HCT116 (cell line): ENCODE measurements at regions not wholly inside any gene's neighbourhood (a gene's known extent, or its start where the extent isn't known, plus 50 kb on each side); places are given as distances from the start of the nearest gene placed in this dataset.

Source experiments
- ATAC-seq: fragments of 200-7000 bp; cut with Tn5 transposase; 2 replicates; pipeline ENCODE4 v1.9.1; 2020; ENCODE audit warnings: mild to moderate bottlenecking, moderate library complexity
- BruUV-seq: library from RNA; stranded (reverse); fragments of 400-500 nt; replicated peaks from 2 replicates; lab custom pipeline; 2021; lab: Mats Ljungman, UMichigan
- CTCF ChIA-PET: fragments of 300-600 bp; sonication (Branson Sonifier 250); formaldehyde crosslinking; loops from one replicate; lab custom pipeline; 2021; ENCODE audit warnings: antibody characterized with exemption; lab: Charles Lee
- POLR2A ChIA-PET: fragments of 300-600, 350-600 bp; sonication (Branson Sonifier 250); formaldehyde crosslinking; loops from one replicate; lab custom pipeline; 2021; ENCODE audit warnings: antibody characterized with exemption; lab: Charles Lee
- RAD21 ChIA-PET, 2 experiments: fragments of 300-600 bp; sonication (Branson Sonifier 250); formaldehyde crosslinking; loops; one replicate each; lab custom pipeline; 2023; ENCODE audit warnings: low total read pairs in 2 of 2; ENCODE audit not compliant: uncharacterized antibody in 2 of 2, unreplicated experiment in 2 of 2, low non-redundant PET in 1 of 2; lab: Charles Lee
- DNase-seq: peaks from one replicate; pipeline ENCODE4 v3.0.0-alpha.2; 2010; ENCODE audit warnings: low read depth, low spot score
- H2AFZ ChIP-seq: fragments of 200-600 bp; shearing (Covaris generic), sonication (generic); 2 replicates; pipeline ENCODE4 v1.6.1; 2017; ENCODE audit warnings: low read depth, mixed run types, mixed read lengths, antibody characterized with exemption, low read length; ENCODE audit not compliant: poor library complexity, severe bottlenecking
- H3K27ac ChIP-seq: 2 replicates; pipeline ENCODE4 v1.5.1; 2012; ENCODE audit warnings: low read depth, low read length
- H3K27me3 ChIP-seq: fragments of 200-600 bp; sonication (generic); 2 replicates; pipeline ENCODE4 v1.6.1; 2016; ENCODE audit warnings: mixed run types, low read length, mixed read lengths; ENCODE audit not compliant: insufficient read depth
- H3K36me3 ChIP-seq, 2 experiments: fragments of 200-500 bp in 1 of 2; fragments of 200-600 bp in 1 of 2; sonication (Bioruptor generic) in 1 of 2; sonication (generic) in 1 of 2; 2 replicates each; pipeline versions ENCODE4 v1.5.1 to v1.6.1; 2014 to 2016; ENCODE audit warnings: low read length in 2 of 2, inconsistent platforms in 1 of 2, mixed read lengths in 1 of 2, mixed run types in 1 of 2; ENCODE audit not compliant: insufficient read depth in 2 of 2, control insufficient read depth in 1 of 2
- H3K4me1 ChIP-seq, 2 experiments: fragments of 200-600 bp in 1 of 2; sonication (generic) in 1 of 2; 2 replicates each; pipeline versions ENCODE4 v1.5.1 to v1.6.1; 2012 to 2017; ENCODE audit warnings: low read length in 2 of 2, inconsistent platforms in 1 of 2, mild to moderate bottlenecking in 1 of 2, mixed read lengths in 1 of 2, mixed run types in 1 of 2, moderate library complexity in 1 of 2; ENCODE audit not compliant: insufficient read depth in 2 of 2, control insufficient read depth in 1 of 2
- H3K4me2 ChIP-seq: fragments of 200-600 bp; sonication (generic); 2 replicates; pipeline ENCODE4 v1.6.1; 2017; ENCODE audit warnings: mixed run types, low read length, mixed read lengths
- H3K4me3 ChIP-seq, 2 experiments: fragments of 200-600 bp in 1 of 2; sonication (generic) in 1 of 2; replicated peaks in 1 of 2; 2 replicates each; pipeline ENCODE4 v1.5.1; 2011 to 2016; ENCODE audit warnings: low read length in 2 of 2, control low read depth in 1 of 2, low read depth in 1 of 2, mild to moderate bottlenecking in 1 of 2, mixed read lengths in 1 of 2, mixed run types in 1 of 2
- H3K79me2 ChIP-seq: fragments of 200-600 bp; sonication (generic); 2 replicates; pipeline ENCODE4 v1.6.1; 2017; ENCODE audit warnings: mild to moderate bottlenecking, mixed run types, low read length, moderate library complexity, mixed read lengths; ENCODE audit not compliant: insufficient read depth
- H3K9ac ChIP-seq: fragments of 200-600 bp; sonication (generic); 2 replicates; pipeline ENCODE4 v1.6.1; 2016; ENCODE audit warnings: low read length, mixed read lengths
- H3K9me2 ChIP-seq: fragments of 200-600 bp; sonication (generic), shearing (Covaris generic); 2 replicates; pipeline ENCODE4 v1.6.1; 2017; ENCODE audit warnings: mixed run types, mild to moderate bottlenecking, moderate library complexity; ENCODE audit not compliant: insufficient read depth
- H3K9me3 ChIP-seq, 2 experiments: fragments of 200-500 bp in 1 of 2; fragments of 200-600 bp in 1 of 2; sonication (Bioruptor generic) in 1 of 2; sonication (generic) in 1 of 2; 2 replicates each; pipeline ENCODE4 v1.6.1; 2014 to 2017; ENCODE audit warnings: low read length in 2 of 2, mixed read lengths in 2 of 2, inconsistent platforms in 1 of 2, low read depth in 1 of 2, mild to moderate bottlenecking in 1 of 2, mixed run types in 1 of 2, moderate library complexity in 1 of 2; ENCODE audit not compliant: control insufficient read depth in 1 of 2, insufficient read depth in 1 of 2
- H4K20me1 ChIP-seq: fragments of 200-600 bp; sonication (generic), shearing (Covaris generic); 2 replicates; pipeline ENCODE4 v1.6.1; 2017; ENCODE audit warnings: mixed run types, mild to moderate bottlenecking, moderate library complexity; ENCODE audit not compliant: insufficient read depth
- CEBPB ChIP-seq: IDR thresholded peaks from 2 replicates; pipeline ENCODE4 v1.6.1; 2012; ENCODE audit warnings: low read depth
- CTCF ChIP-seq, 3 experiments: fragments of 200-600 bp in 1 of 3; sonication (generic) in 1 of 3; IDR thresholded peaks in 2 of 3; conservative IDR thresholded peaks in 1 of 3; 2 replicates each; pipeline ENCODE4 v1.5.1; 2012 to 2017; ENCODE audit warnings: low read depth in 2 of 3, low read length in 2 of 3, antibody characterized with exemption in 1 of 3, borderline replicate concordance in 1 of 3, control low read depth in 1 of 3, mild to moderate bottlenecking in 1 of 3, mixed read lengths in 1 of 3, mixed run types in 1 of 3, moderate library complexity in 1 of 3; ENCODE audit not compliant: insufficient read depth in 1 of 3
- EGR1 ChIP-seq: IDR thresholded peaks from 2 replicates; pipeline ENCODE4 v1.6.1; 2012; ENCODE audit warnings: low read depth
- EZH2phosphoT487 ChIP-seq: fragments of 200-600 bp; IDR thresholded peaks from 2 replicates; pipeline ENCODE4 v1.6.1; 2018; ENCODE audit warnings: antibody characterized with exemption, borderline replicate concordance
- FOSL1 ChIP-seq: IDR thresholded peaks from 2 replicates; pipeline ENCODE4 v1.6.1; 2012; ENCODE audit warnings: low read depth
- JUND ChIP-seq: IDR thresholded peaks from 2 replicates; pipeline ENCODE4 v1.6.1; 2012
- REST ChIP-seq: IDR thresholded peaks from 2 replicates; pipeline ENCODE4 v1.6.1; 2012; ENCODE audit warnings: low read depth
- SIN3A ChIP-seq: IDR thresholded peaks from 2 replicates; pipeline ENCODE4 v1.6.1; 2012; ENCODE audit warnings: low read depth
- YY1 ChIP-seq: IDR thresholded peaks from 2 replicates; pipeline ENCODE4 v1.6.1; 2011; ENCODE audit warnings: low read length, low read depth, moderate library complexity, mild to moderate bottlenecking; ENCODE audit not compliant: insufficient replicate concordance; ENCODE audit errors: extremely low read depth
- intact Hi-C: fragments of 100-400 bp; cut with micrococcal nuclease; formaldehyde crosslinking; loops from 2 replicates; pipeline ENCODE4 v1.10.0; 2022
- TF ChIP-seq, protein P1 (sequence below): IDR thresholded peaks from 2 replicates; pipeline ENCODE4 v1.6.1; 2012
- TF ChIP-seq, protein P2 (sequence below): IDR thresholded peaks from 2 replicates; pipeline ENCODE4 v1.6.1; 2011; ENCODE audit warnings: mild to moderate bottlenecking, low read length, moderate library complexity; ENCODE audit not compliant: insufficient replicate concordance; ENCODE audit errors: extremely low read depth

GRCh38 chr21:27793901-27794300 is 827.0 kb upstream of the ADAMTS5 start:
- DNase-seq = no peak

More at GRCh38 chr21:27793901-27794300, 827.0 kb upstream of the ADAMTS5 start:
- Histone ChIP-seq H3K4me2 (no peak overlapping the region), H3K79me2 (no peaks in the 10 kb centered on the region), H3K4me1 (no peaks in the 10 kb centered on the region), H2AFZ (no peak overlapping the region)
- TF ChIP-seq YY1 (no peak), EGR1 (no peak), CEBPB (no peak), JUND (no peak), EZH2phosphoT487 (no peak), CTCF (IDR thresholded peaks at IDR 0.05 in 2 of 3, conservative IDR thresholded peaks at IDR 0.05 in 1 of 3; ENCODE audit: borderline replicate concordance in 1 of 3, insufficient read depth in 1 of 3, low read depth in 2 of 3, low read length in 2 of 3) (no peak), REST (no peak), FOSL1 (no peak), SIN3A (no peak)
- TF ChIP-seq, protein P1, sequence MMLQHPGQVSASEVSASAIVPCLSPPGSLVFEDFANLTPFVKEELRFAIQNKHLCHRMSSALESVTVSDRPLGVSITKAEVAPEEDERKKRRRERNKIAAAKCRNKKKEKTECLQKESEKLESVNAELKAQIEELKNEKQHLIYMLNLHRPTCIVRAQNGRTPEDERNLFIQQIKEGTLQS = no peak
- TF ChIP-seq, protein P2, sequence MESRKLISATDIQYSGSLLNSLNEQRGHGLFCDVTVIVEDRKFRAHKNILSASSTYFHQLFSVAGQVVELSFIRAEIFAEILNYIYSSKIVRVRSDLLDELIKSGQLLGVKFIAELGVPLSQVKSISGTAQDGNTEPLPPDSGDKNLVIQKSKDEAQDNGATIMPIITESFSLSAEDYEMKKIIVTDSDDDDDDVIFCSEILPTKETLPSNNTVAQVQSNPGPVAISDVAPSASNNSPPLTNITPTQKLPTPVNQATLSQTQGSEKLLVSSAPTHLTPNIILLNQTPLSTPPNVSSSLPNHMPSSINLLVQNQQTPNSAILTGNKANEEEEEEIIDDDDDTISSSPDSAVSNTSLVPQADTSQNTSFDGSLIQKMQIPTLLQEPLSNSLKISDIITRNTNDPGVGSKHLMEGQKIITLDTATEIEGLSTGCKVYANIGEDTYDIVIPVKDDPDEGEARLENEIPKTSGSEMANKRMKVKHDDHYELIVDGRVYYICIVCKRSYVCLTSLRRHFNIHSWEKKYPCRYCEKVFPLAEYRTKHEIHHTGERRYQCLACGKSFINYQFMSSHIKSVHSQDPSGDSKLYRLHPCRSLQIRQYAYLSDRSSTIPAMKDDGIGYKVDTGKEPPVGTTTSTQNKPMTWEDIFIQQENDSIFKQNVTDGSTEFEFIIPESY = no peak
- TF ChIP-seq, all 23 proteins: peak for 0
- Histone ChIP-seq H3K27me3 (no peaks in the 10 kb centered on the region), H3K9me3 (peaks cover 5 to 10% of the 10 kb centered on the region in 2 experiments; a peak in 2 of 4 replicates), H3K4me3 (no peak overlapping the region), H3K27ac (no peak overlapping the region), H3K9me2 (no peaks in the 10 kb centered on the region), H4K20me1 (no peaks in the 10 kb centered on the region), H3K36me3 (no peaks in the 10 kb centered on the region), H3K9ac (no peak overlapping the region)
- RAD21 ChIA-PET = no interaction called here
- no TSS peak for BruUV-seq
- POLR2A ChIA-PET = no interaction called here
- CTCF ChIA-PET = no interaction called here
- intact Hi-C loops = no loop called here
- no peak for ATAC-seq
